ENCODE measurements at regions not wholly inside any gene's neighbourhood (a gene's known extent, or its start where the extent isn't known, plus 50 kb on each side); places are given as distances from the start of the nearest gene placed in this dataset.
"Not testable (repeated sequence)": the region's sequence is repeated elsewhere in the genome, so short reads cannot be mapped to it uniquely, and the experiment has no call there.

GRCh38 chr1:192862271-192862670 is 53.4 kb downstream of the RGS2 start:
- no peak for DNase-seq (ENCODE audit: low read depth in 2 of 2)

GRCh38 chr1:192866241-192866868 is 57.5 kb downstream of the RGS2 start:
- no peak for DNase-seq (ENCODE audit: low read depth in 2 of 2)

GRCh38 chr1:192867180-192867579 is 58.3 kb downstream of the RGS2 start:
- no peak for DNase-seq (ENCODE audit: low read depth in 2 of 2)

- DNase-seq (ENCODE audit: low read depth in 2 of 2) = no peak
Measured at GRCh38 chr1:192869308-192869940, 60.6 kb downstream of the RGS2 start.

- no peak for DNase-seq (ENCODE audit: low read depth in 2 of 2)
Measured at GRCh38 chr1:192872010-192872409, 63.2 kb downstream of the RGS2 start.

GRCh38 chr1:192873836-192874235 is 65.0 kb downstream of the RGS2 start:
- DNase-seq (ENCODE audit: low read depth in 2 of 2) = no peak

GRCh38 chr1:192876633-192877032 is 67.8 kb downstream of the RGS2 start:
- no peak for DNase-seq (ENCODE audit: low read depth in 2 of 2)

GRCh38 chr1:192877283-192877886 is 68.5 kb downstream of the RGS2 start:
- DNase-seq (ENCODE audit: low read depth in 2 of 2) = no peak

- no peak for DNase-seq (ENCODE audit: low read depth in 2 of 2)
Measured at GRCh38 chr1:192878249-192878648, 69.4 kb downstream of the RGS2 start.

- DNase-seq (ENCODE audit: low read depth in 2 of 2) = no peak
Measured at GRCh38 chr1:192879406-192879805, 70.6 kb downstream of the RGS2 start.

GRCh38 chr1:192880231-192880630 is 71.4 kb downstream of the RGS2 start:
- DNase-seq (ENCODE audit: low read depth in 2 of 2) = no peak

GRCh38 chr1:192884241-192884640 is 75.4 kb downstream of the RGS2 start:
- no peak for DNase-seq (ENCODE audit: low read depth in 2 of 2)

- DNase-seq (ENCODE audit: low read depth in 2 of 2) = not testable (repeated sequence)
Measured at GRCh38 chr1:192885387-192885786, 76.5 kb downstream of the RGS2 start.

GRCh38 chr1:192887426-192887825 is 78.6 kb downstream of the RGS2 start:
- DNase-seq (ENCODE audit: low read depth in 2 of 2) = no peak

GRCh38 chr1:192888574-192888973 is 79.7 kb downstream of the RGS2 start:
- DNase-seq (ENCODE audit: low read depth in 2 of 2) = no peak

- DNase-seq (ENCODE audit: low read depth in 2 of 2) = no peak
Measured at GRCh38 chr1:192889082-192889481, 80.2 kb downstream of the RGS2 start.

- DNase-seq (ENCODE audit: low read depth in 2 of 2) = no peak
Measured at GRCh38 chr1:192890134-192890533, 81.3 kb downstream of the RGS2 start.

GRCh38 chr1:192892934-192893333 is 84.1 kb downstream of the RGS2 start:
- DNase-seq (ENCODE audit: low read depth in 2 of 2) = no peak

- DNase-seq (ENCODE audit: low read depth in 2 of 2) = not testable (repeated sequence)
Measured at GRCh38 chr1:192895487-192895886, 86.6 kb downstream of the RGS2 start.

- no peak for DNase-seq (ENCODE audit: low read depth in 2 of 2)
Measured at GRCh38 chr1:192896376-192896775, 87.5 kb downstream of the RGS2 start.

- DNase-seq (ENCODE audit: low read depth in 2 of 2) = no peak
Measured at GRCh38 chr1:192901500-192901899, 92.7 kb downstream of the RGS2 start.

GRCh38 chr1:192903142-192903541 is 94.3 kb downstream of the RGS2 start:
- DNase-seq (ENCODE audit: low read depth in 2 of 2) = no peak

- peak in 1 of 2 donors; percentile 5 for DNase-seq (ENCODE audit: low read depth in 2 of 2)
Measured at GRCh38 chr1:192904438-192904895, 95.6 kb downstream of the RGS2 start.
